HT-29 (cell line): ENCODE measurements at regions not wholly inside any gene's neighbourhood (a gene's known extent, or its start where the extent isn't known, plus 50 kb on each side); places are given as distances from the start of the nearest gene placed in this dataset.

Source experiments
- DNase-seq: peaks from one replicate; pipeline ENCODE4 v3.0.0-alpha.2; 2015; ENCODE audit warnings: low spot score

DNA sequence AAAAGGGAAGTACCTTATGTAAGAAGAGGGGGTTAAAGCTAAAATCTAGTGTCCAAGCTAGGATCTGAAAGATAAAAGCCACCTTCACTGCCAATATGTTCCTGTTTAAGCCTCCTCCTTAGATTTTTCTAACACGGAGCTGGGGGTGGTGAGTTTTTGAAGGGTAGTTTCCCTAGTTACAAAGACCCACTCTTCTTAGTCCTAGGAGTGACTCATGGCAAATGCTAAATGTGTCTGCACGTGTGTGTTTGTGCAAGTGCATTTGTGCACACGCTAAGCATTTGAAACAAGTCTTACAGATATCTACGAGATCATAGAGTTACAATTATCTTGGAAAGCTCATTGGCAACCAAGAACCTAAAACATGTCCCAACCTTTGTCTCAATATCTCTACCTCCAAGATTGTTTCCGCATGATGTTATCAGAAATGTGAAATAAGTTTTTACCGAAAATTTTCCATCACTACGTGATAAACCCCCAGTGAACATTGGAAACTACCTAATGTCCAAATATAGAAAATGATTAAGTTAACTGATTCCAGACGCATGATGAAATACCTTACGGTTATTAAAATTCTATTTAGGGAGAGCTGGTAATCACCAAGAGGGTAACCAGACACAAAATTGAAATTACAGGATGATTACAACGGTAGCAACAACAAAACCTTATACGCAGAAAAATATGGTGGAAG, 78.0 kb upstream of the HRH2 start:
- no peak for DNase-seq

DNA sequence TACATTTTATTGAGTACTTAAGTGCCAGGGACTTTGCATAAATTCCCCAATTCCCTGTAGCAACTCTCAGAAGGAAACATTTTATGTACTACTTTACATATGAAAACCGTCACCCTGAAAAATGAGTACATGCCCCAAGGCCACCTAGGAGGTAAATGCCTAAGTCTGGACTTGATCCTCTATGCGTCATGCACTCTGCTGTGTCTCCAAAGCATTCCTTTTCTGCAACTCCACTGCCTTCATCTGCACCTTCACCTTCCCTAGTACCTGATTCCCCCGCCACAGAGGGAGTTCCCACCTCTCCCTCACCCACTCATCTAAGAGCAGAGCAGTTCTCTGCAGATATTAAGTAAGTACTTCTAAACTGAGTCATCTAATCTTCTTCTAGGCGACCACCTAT, 75.2 kb upstream of the HRH2 start:
- no peak for DNase-seq

GRCh38 chr5:175585567-175585966, 72.3 kb upstream of the HRH2 start:
- DNase-seq, result no peak

- DNase-seq, result no peak
These were observed 69.0 kb upstream of the HRH2 start for GRCh38 chr5:175588709-175589429.

GRCh38 chr5:175589714-175590113, 68.2 kb upstream of the HRH2 start:
- DNase-seq, result no peak

GRCh38 chr5:175590471-175590881, 67.4 kb upstream of the HRH2 start:
- peak; percentile 48 for DNase-seq

GRCh38 chr5:175591293-175591692, 66.6 kb upstream of the HRH2 start:
- DNase-seq, result no peak

DNA sequence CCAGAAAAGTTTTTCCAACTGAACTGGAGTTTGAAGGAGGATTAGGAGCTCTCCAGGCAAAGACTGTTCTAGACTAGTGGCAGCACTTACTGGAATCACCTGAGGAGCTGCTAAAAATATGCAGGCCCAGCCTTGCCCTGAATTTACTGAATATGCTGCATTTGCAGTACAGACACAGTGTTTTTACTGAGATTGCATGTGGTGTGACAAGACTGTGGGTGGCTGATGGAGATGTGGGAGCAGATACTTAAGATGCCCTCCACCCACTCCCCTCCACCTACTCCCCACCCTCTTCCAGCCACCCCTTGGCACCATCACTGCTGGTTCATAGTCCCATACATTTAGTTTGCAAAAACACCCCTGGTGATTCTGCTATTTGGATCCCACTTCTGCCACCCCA, 64.1 kb upstream of the HRH2 start:
- no peak for DNase-seq

GRCh38 chr5:175595905-175596304, 62.0 kb upstream of the HRH2 start:
- no peak for DNase-seq

- DNase-seq, result no peak
These were observed 61.1 kb upstream of the HRH2 start for GRCh38 chr5:175596761-175597189.

DNA sequence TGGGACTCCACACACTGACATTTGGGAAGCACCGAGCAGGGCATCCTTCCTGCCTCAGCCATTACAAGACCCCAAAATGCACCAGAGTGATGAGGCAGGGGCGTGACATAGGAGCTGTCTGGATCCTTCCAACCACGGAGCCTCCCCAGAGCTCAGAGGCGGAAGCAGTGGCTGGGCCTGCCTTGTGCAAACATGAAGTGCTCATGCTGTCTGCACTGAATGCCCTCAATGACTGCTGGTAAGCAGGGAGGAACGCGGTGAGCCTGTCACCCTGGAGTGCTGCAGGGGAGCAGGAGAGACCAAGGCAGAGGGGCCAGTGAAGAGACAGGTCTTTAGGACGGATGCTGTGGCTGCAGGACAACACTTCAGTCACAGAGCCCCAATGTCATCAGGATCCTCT, 60.2 kb upstream of the HRH2 start:
- DNase-seq, result no peak

- DNase-seq, result no peak
These were observed 59.1 kb upstream of the HRH2 start for GRCh38 chr5:175598774-175599173.

GRCh38 chr5:175599210-175599609, 58.7 kb upstream of the HRH2 start:
- DNase-seq, result no peak

DNA sequence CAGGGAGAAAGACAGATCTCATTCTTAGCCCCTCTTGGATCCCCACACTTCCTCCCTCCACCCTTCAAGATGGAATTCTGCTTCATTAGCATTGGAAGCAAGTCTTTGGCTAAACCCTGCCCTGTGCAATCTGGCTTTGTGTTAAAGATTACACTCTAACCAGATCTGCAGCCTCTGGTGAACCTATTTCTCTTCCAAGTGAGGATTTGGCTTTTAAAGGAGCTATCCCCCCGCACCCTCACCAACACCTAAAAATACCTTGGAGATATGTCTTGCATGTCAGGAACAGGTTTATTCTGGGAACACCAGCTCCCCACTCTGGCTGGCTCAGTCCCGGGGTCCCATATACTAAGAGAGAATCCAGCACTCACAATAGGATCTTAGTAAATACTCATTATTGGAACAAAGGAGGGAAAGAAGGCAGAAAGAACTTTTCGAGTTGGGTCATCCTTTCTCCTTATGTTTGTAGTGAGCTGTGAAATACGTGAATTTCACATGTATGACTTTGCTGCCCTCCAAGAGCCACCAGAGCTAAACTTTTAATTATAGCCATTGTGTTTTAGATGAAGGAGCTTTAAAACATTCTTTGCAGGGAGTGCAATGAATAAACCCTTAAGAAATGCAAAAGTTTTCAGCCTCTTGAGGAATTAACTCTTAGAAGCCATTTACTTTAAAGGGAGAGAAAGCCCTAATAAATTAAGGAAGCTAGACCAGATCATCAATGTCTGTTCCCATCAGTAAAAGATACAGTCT, 53.7 kb upstream of the HRH2 start:
- no peak for DNase-seq

- DNase-seq, result no peak
These were observed 51.5 kb upstream of the HRH2 start for GRCh38 chr5:175606409-175606808.
